ENCODE measurements at regions not wholly inside any gene's neighbourhood (a gene's known extent, or its start where the extent isn't known, plus 50 kb on each side); places are given as distances from the start of the nearest gene placed in this dataset.

DNA sequence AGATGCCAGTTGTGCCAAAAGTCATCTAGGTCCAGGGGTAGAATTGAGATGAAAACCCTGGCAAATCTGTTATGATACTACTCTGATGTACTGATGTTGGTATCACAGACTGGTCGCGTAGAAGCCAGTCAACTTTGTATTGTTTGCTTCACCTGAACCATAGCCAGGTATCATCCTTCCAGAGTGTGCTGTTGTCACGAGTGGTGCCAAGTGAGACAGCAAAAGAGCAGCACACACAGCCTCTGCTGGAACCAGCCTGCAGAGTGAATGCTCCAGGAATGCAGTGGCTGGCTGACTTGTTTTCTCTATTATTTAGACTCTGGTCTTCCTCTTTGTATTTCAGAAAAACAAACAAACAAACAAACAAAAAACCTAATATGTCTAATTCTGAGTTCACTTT, 209.5 kb upstream of the HEY2 start:
- Histone ChIP-seq H3K9me3 (ENCODE audit: insufficient read depth, low read length) (no peaks in the 10 kb centered on the region), H3K27me3 (ENCODE audit: low read length) (no peaks in the 10 kb centered on the region), H3K4me2 (ENCODE audit: low read depth, low read length, poor library complexity, severe bottlenecking) (no peak overlapping the region), H3K9me2 (replicated peaks; ENCODE audit: insufficient read depth, low read length) (no peaks in the 10 kb centered on the region), H2AFZ (ENCODE audit: low read depth, low read length, severe bottlenecking) (no peak overlapping the region), H4K20me1 (ENCODE audit: low read depth, low read length) (no peaks in the 10 kb centered on the region), H3K9ac (ENCODE audit: low read length) (no peak overlapping the region), H3K27ac (ENCODE audit: low read depth, low read length) (no peak overlapping the region), H3K4me3 (ENCODE audit: insufficient read depth, low read length, poor library complexity, severe bottlenecking) (no peak overlapping the region), H3K79me2 (ENCODE audit: insufficient read depth, low read length) (no peaks in the 10 kb centered on the region), H3K36me3 (ENCODE audit: low read length) (no peaks in the 10 kb centered on the region), H3F3A (ENCODE audit: insufficient read depth) (no peaks in the 10 kb centered on the region)
- no peak for TF ChIP-seq EZH2phosphoT487 (conservative IDR thresholded peaks at IDR 0.05; ENCODE audit: low read length)
- TF ChIP-seq, protein P1, sequence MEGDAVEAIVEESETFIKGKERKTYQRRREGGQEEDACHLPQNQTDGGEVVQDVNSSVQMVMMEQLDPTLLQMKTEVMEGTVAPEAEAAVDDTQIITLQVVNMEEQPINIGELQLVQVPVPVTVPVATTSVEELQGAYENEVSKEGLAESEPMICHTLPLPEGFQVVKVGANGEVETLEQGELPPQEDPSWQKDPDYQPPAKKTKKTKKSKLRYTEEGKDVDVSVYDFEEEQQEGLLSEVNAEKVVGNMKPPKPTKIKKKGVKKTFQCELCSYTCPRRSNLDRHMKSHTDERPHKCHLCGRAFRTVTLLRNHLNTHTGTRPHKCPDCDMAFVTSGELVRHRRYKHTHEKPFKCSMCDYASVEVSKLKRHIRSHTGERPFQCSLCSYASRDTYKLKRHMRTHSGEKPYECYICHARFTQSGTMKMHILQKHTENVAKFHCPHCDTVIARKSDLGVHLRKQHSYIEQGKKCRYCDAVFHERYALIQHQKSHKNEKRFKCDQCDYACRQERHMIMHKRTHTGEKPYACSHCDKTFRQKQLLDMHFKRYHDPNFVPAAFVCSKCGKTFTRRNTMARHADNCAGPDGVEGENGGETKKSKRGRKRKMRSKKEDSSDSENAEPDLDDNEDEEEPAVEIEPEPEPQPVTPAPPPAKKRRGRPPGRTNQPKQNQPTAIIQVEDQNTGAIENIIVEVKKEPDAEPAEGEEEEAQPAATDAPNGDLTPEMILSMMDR (IDR thresholded peaks at IDR 0.05; ENCODE audit: insufficient read depth, low read length, poor library complexity, severe bottlenecking) = no peak

DNA sequence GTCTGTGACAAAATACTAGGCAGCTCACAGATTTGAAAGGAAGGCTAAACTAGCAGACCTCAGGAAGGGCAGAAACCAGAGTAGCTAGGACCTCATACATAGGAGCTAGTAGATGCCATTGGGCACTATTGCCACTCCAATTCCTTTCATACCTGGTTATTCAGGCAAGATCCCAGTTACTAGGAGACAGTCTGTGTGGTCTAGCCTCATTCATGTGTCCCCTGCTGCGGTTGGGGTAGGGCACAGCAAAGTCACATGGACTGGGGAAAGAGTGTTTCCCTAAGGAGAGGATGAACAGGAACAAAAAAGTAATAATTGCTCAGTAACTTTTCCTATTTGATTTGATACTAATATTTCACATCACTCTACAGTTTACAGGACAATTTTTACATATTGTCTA, 204.6 kb upstream of the HEY2 start:
- Histone ChIP-seq H3K27ac (ENCODE audit: low read depth, low read length) (no peak overlapping the region), H3F3A (ENCODE audit: insufficient read depth) (no peaks in the 10 kb centered on the region), H3K9ac (ENCODE audit: low read length) (no peak overlapping the region), H2AFZ (ENCODE audit: low read depth, low read length, severe bottlenecking) (no peak overlapping the region), H3K27me3 (ENCODE audit: low read length) (no peaks in the 10 kb centered on the region), H4K20me1 (ENCODE audit: low read depth, low read length) (no peaks in the 10 kb centered on the region), H3K9me3 (ENCODE audit: insufficient read depth, low read length) (no peaks in the 10 kb centered on the region), H3K4me2 (ENCODE audit: low read depth, low read length, poor library complexity, severe bottlenecking) (no peak overlapping the region), H3K9me2 (replicated peaks; ENCODE audit: insufficient read depth, low read length) (no peaks in the 10 kb centered on the region), H3K79me2 (ENCODE audit: insufficient read depth, low read length) (no peaks in the 10 kb centered on the region), H3K4me3 (ENCODE audit: insufficient read depth, low read length, poor library complexity, severe bottlenecking) (no peak overlapping the region), H3K36me3 (ENCODE audit: low read length) (no peaks in the 10 kb centered on the region)
- TF ChIP-seq EZH2phosphoT487 (conservative IDR thresholded peaks at IDR 0.05; ENCODE audit: low read length) = no peak
- TF ChIP-seq, protein P1 (IDR thresholded peaks at IDR 0.05; ENCODE audit: insufficient read depth, low read length, poor library complexity, severe bottlenecking) = no peak

DNA sequence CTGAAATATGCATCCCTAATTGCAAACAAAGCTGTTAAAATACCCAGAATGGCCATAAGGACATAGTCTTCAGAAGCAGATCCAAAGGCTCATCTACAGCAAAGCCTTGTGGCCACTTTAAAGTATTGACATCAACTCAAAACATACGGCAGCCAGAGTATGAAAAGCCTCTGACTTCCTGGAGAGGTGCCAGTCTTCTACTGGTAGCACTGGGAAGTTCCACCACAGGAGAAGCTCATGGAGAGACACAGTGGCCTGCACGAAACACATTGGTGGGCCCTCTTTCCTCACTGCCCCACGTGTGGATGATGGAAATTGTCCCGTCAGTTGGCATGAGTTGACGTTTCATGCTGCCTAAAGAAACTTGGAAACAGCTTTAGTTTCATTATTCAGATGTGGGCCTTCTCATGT, 202.6 kb upstream of the HEY2 start:
- TF ChIP-seq, protein P1 (IDR thresholded peaks at IDR 0.05; ENCODE audit: insufficient read depth, low read length, poor library complexity, severe bottlenecking) = no peak
- Histone ChIP-seq H3K9me3 (ENCODE audit: insufficient read depth, low read length) (no peaks in the 10 kb centered on the region), H3K79me2 (ENCODE audit: insufficient read depth, low read length) (no peaks in the 10 kb centered on the region), H3K4me3 (ENCODE audit: insufficient read depth, low read length, poor library complexity, severe bottlenecking) (no peak overlapping the region), H3K4me2 (ENCODE audit: low read depth, low read length, poor library complexity, severe bottlenecking) (no peak overlapping the region), H4K20me1 (ENCODE audit: low read depth, low read length) (no peaks in the 10 kb centered on the region), H2AFZ (ENCODE audit: low read depth, low read length, severe bottlenecking) (no peak overlapping the region), H3K27ac (ENCODE audit: low read depth, low read length) (no peak overlapping the region), H3K27me3 (ENCODE audit: low read length) (no peaks in the 10 kb centered on the region), H3F3A (ENCODE audit: insufficient read depth) (no peaks in the 10 kb centered on the region), H3K36me3 (ENCODE audit: low read length) (no peaks in the 10 kb centered on the region), H3K9me2 (replicated peaks; ENCODE audit: insufficient read depth, low read length) (no peaks in the 10 kb centered on the region), H3K9ac (ENCODE audit: low read length) (no peak overlapping the region)

DNA sequence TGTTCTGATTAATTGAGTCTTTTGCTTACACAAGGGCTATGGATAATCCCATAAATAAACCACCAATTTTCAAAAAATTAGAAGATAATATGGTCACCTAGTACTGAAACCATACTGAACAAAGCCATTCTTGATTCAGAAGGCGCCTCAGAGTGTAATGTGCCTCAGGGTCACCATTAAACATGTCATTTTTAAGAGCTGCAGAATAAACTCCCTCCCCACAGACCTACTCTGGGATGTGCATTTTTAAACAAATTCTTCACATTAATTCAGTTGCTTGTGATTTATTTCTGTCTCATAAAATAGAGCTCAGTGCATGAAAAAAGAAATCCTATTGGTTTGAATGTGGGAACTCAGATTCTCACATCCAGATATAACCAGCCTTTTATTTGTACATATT, 202.1 kb upstream of the HEY2 start:
- Histone ChIP-seq H3K79me2 (ENCODE audit: insufficient read depth, low read length) (no peaks in the 10 kb centered on the region), H3K9me3 (ENCODE audit: insufficient read depth, low read length) (no peaks in the 10 kb centered on the region), H3K27me3 (ENCODE audit: low read length) (no peaks in the 10 kb centered on the region), H3K27ac (ENCODE audit: low read depth, low read length) (no peak overlapping the region), H4K20me1 (ENCODE audit: low read depth, low read length) (no peaks in the 10 kb centered on the region), H2AFZ (ENCODE audit: low read depth, low read length, severe bottlenecking) (no peak overlapping the region), H3K4me3 (ENCODE audit: insufficient read depth, low read length, poor library complexity, severe bottlenecking) (no peak overlapping the region), H3K4me2 (ENCODE audit: low read depth, low read length, poor library complexity, severe bottlenecking) (no peak overlapping the region), H3K36me3 (ENCODE audit: low read length) (no peaks in the 10 kb centered on the region), H3K9me2 (replicated peaks; ENCODE audit: insufficient read depth, low read length) (no peaks in the 10 kb centered on the region), H3F3A (ENCODE audit: insufficient read depth) (no peaks in the 10 kb centered on the region), H3K9ac (ENCODE audit: low read length) (no peak overlapping the region)
- TF ChIP-seq, protein P1 (IDR thresholded peaks at IDR 0.05; ENCODE audit: insufficient read depth, low read length, poor library complexity, severe bottlenecking) = no peak

All from SU-DHL-6 (cell line).